GM12891 (cell line): ENCODE measurements at regions not wholly inside any gene's neighbourhood (a gene's known extent, or its start where the extent isn't known, plus 50 kb on each side); places are given as distances from the start of the nearest gene placed in this dataset.

Experiments used
- POLR2A ChIP-seq: IDR thresholded peaks from 2 replicates; pipeline ENCODE4 v1.6.1; 2011; ENCODE audit warnings: low read depth, low read length, control low read depth
- POLR2AphosphoS5 ChIP-seq: IDR thresholded peaks from 2 replicates; pipeline ENCODE4 v1.6.1; 2011; ENCODE audit warnings: low read depth, low read length, control low read depth
- SPI1 ChIP-seq: IDR thresholded peaks from 2 replicates; pipeline ENCODE4 v1.6.1; 2011; ENCODE audit warnings: low read depth, low read length, control low read depth
- TAF1 ChIP-seq: IDR thresholded peaks from 2 replicates; pipeline ENCODE4 v1.6.1; 2011; ENCODE audit warnings: low read depth, low read length, control low read depth

DNA sequence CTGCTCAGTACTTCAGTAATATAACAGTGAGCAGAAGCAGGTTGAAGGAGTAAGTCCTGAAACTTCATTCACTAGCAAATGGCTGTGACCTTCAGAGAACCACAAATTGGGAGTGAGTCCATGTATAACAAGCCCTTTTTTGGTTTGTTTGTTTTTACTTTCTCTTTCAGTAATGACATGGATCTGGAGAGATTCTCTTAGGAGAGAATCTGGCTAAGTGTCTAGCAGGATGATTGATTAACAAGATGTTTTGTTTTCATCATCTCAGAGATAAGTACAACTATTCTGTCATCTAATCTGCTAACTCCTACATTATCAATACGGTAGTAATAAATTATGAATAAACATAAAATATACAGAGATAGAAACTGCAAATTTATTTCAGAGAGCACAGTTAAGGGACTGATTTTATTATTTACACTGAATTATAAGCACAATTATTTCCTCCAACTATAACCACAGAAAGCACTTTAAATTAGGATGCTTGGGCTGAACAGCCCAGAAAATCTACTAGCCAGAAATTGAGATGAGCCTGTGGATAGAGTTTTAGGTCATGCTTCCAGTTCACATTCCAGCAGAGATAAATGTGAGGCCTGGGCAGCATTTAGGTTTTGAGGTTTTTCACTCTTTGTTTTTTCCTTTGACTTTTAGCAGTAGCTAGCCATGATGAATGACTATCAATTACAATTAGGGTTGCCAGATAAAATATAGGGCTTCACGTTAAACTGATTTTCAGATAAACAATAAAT lies 429.3 kb upstream of the FAT3 start:
- TF ChIP-seq POLR2A (no peak), TAF1 (no peak), POLR2AphosphoS5 (no peak), SPI1 (no peak)
